Heart right ventricle (tissue), 16 donors: ENCODE measurements at regions not wholly inside any gene's neighbourhood (a gene's known extent, or its start where the extent isn't known, plus 50 kb on each side); places are given as distances from the start of the nearest gene placed in this dataset.

Experiments used
- ATAC-seq, 8 donors: fragments of 200-7000 bp; cut with Tn5 transposase; one replicate each; pipeline ENCODE4 v1.9.1; 2020; ENCODE audit warnings: mild to moderate bottlenecking in 8 of 8, moderate library complexity in 8 of 8, moderate number of reproducible peaks in 1 of 8
- DNase-seq, 2 donors: peaks; one replicate each; pipeline ENCODE4 v3.0.0-alpha.2; 2020
- H3K27ac ChIP-seq, 10 donors: fragments of 200-600 bp; sonication (generic) in 2 of 10; one replicate each; pipeline versions ENCODE4 v1.5.0 to v1.8.0; 2020 to 2022; ENCODE audit warnings: mild to moderate bottlenecking in 3 of 10
- H3K27me3 ChIP-seq, 7 donors: fragments of 200-600 bp; one replicate each; pipeline ENCODE4 v1.8.0; 2021 to 2022; ENCODE audit warnings: mild to moderate bottlenecking in 2 of 7
- H3K36me3 ChIP-seq, 9 donors: fragments of 200-600 bp; sonication (generic) in 1 of 9; one replicate each; pipeline versions ENCODE4 v1.5.0 to v1.8.0; 2020 to 2022; ENCODE audit warnings: mild to moderate bottlenecking in 2 of 9
- H3K4me1 ChIP-seq, 9 donors: fragments of 200-600 bp; sonication (generic) in 1 of 9; one replicate each; pipeline versions ENCODE4 v1.5.0 to v1.8.0; 2020 to 2022; ENCODE audit warnings: mild to moderate bottlenecking in 4 of 9
- H3K4me3 ChIP-seq, 10 donors: fragments of 200-600 bp; sonication (generic) in 2 of 10; one replicate each; pipeline versions ENCODE4 v1.5.0 to v1.8.0; 2020 to 2022; ENCODE audit warnings: mild to moderate bottlenecking in 7 of 10, moderate library complexity in 2 of 10
- H3K9me3 ChIP-seq, 11 donors: fragments of 200-600 bp in 10 of 11; sonication (generic) in 2 of 11; one replicate each; pipeline versions ENCODE4 v1.5.0 to v1.8.0; 2013 to 2022; ENCODE audit warnings: mild to moderate bottlenecking in 2 of 11, control low read depth in 1 of 11, moderate library complexity in 1 of 11
- WGBS, 2 donors: extraction: QIAGEN DNeasy Blood & Tissue Kit; methylation state at CpG; one replicate each; pipeline ENCODE4 v1.1.7; 2013; ENCODE audit warnings: inconsistent platforms in 1 of 2; 5-methylcytosine and 5-hydroxymethylcytosine counted together
- intact Hi-C, 10 donors: fragments of 100-400 bp; cut with DNase I; formaldehyde crosslinking; loops; one replicate each; pipeline versions ENCODE4 v1.11.1 to v1.14.2; 2022
- TF ChIP-seq, protein P1 (sequence below), 9 donors: fragments of 200-600 bp; sonication (generic) in 2 of 9; IDR thresholded peaks; one replicate each; pipeline versions ENCODE4 v1.5.0 to v1.8.0; 2021 to 2022; ENCODE audit warnings: antibody characterized with exemption in 9 of 9, mild to moderate bottlenecking in 5 of 9, moderate library complexity in 1 of 9
- donor health status: Arrhythmogenic right ventricular cardiomyopathy.
- donor health status: ischemic (EF 13 %, LVEDD 7.1; RV severe dilation, severe dysfunction).
- donor health status: healthy with polysubstance abuse.
- donor health status: DM: no; HTN: yes; CAD: no.
- donor health status: DM: no; HTN: no; CAD: no.
- donor health status: ischemic (EF 25% LVEDD 6.9; RV normal size, moderate dysfunction).
- donor health status: ischemic (EF 25% LVEDD 5.7; RV mildly dilated, moderate dysfunction).
- donor health status: healthy.
- donor health status: DM: yes; HTN: yes; CAD: no.
- donor health status: Ischemic cardiomyopathy.
- donor health status: ischemic (EF 35%, LVEDD 5.7; RV mildly dilated, moderate dysfunction).
- donor health status: nonischemic (EF 11% LVEDD 7.7; RV severe dilation, severe dysfunction).
- donor health status: DM: yes; HTN: yes; CAD: no.
- donor health status: PGD.
- donor health status: ischemic (EF 29% LVEDD 5.4; RV normal size, mild dysfunction).
- donor health status: nonischemic (EF 23%, LVEDD 6.1; RV moderate dilation, normal function).

DNA sequence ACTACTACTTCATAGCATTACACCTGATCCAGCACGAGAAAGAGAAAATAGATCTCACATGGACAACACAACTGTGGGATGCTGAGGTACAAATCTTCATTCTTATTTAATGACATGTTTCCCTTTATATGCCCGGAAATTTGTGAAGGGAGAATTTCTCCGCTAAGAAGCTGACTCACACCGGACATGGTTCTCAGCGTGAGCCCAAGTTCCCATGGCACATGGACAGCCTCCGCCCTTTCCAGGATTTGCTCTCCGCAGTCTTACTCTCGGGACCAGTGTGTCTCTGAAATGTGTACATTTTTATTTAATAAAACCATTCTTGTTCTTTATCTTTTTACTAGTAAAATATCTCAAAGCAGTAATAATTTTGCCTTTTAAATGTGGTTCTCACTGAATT, 1154.8 kb downstream of the TMEM121 start:
- no peak overlapping the region for H3K27ac ChIP-seq
- H3K27me3 ChIP-seq = peaks cover 0 to 54% (median 13%) of the 10 kb centered on the region in 7 donors
- TF ChIP-seq, protein P1, sequence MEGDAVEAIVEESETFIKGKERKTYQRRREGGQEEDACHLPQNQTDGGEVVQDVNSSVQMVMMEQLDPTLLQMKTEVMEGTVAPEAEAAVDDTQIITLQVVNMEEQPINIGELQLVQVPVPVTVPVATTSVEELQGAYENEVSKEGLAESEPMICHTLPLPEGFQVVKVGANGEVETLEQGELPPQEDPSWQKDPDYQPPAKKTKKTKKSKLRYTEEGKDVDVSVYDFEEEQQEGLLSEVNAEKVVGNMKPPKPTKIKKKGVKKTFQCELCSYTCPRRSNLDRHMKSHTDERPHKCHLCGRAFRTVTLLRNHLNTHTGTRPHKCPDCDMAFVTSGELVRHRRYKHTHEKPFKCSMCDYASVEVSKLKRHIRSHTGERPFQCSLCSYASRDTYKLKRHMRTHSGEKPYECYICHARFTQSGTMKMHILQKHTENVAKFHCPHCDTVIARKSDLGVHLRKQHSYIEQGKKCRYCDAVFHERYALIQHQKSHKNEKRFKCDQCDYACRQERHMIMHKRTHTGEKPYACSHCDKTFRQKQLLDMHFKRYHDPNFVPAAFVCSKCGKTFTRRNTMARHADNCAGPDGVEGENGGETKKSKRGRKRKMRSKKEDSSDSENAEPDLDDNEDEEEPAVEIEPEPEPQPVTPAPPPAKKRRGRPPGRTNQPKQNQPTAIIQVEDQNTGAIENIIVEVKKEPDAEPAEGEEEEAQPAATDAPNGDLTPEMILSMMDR (IDR thresholded peaks at IDR 0.05) = no peak
- ATAC-seq (no peak), DNase-seq (no peak)
- no peaks in the 10 kb centered on the region for H3K9me3 ChIP-seq
- WGBS, 2 donors = 80 to 81% methylated on average over 8 of the region's 8 CpGs
- intact Hi-C loops = no loop called here
- H3K4me1 ChIP-seq = no peaks in the 10 kb centered on the region
- H3K36me3 ChIP-seq = no peaks in the 10 kb centered on the region
- H3K4me3 ChIP-seq = no peak overlapping the region

DNA sequence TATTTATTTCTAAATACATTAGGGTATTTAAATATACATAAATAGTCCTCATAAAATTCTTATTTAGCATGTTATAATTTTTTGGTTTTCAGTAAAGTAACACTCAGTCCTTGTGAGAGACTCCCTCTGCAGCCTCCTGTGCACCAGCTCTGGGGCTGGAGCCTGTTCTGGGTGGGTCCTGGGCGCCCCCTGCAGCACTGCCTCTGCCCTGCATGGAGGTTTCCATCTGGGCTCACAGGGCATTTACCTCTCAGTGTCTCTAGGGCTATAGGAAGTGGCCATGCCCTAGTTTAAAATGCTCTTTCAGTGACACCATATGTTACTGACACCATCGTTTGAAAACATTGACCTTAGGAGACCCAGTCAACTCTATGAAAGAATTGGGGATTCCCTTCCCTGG, 1155.2 kb downstream of the TMEM121 start:
- intact Hi-C loops = no loop called here
- Histone ChIP-seq H3K9me3 (no peaks in the 10 kb centered on the region), H3K27me3 (peaks cover 0 to 55% (median 16%) of the 10 kb centered on the region in 7 donors), H3K36me3 (no peaks in the 10 kb centered on the region), H3K4me3 (no peak overlapping the region), H3K4me1 (no peaks in the 10 kb centered on the region), H3K27ac (no peak overlapping the region)
- no peak for DNase-seq
- TF ChIP-seq, protein P1 (IDR thresholded peaks at IDR 0.05) = no peak
- no peak for ATAC-seq
- WGBS, 2 donors = 43 to 50% methylated on average over 2 of the region's 2 CpGs

DNA sequence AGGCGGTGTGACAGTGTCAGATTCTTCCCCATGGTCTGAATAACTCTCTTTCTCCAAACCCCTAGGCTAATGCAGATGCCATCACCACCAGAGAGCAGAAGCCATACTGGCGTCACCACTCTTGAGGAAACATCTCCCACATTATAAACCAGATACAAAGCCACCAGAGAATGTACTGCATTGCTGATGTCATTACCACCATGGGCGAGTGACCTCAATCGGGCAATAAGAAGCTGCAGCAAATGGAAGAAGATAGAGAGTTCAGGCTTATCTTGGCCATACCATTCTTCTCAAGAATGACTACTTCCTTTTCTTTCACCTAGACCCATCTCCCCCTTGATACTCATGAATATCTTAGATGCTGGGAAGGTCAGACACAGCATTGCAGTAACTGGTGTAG, 1157.2 kb downstream of the TMEM121 start:
- DNase-seq = no peak
- WGBS, 2 donors = 33 to 70% methylated on average over 4 of the region's 4 CpGs
- no peaks in the 10 kb centered on the region for H3K4me1 ChIP-seq
- no peak overlapping the region for H3K4me3 ChIP-seq
- H3K27ac ChIP-seq = no peak overlapping the region
- intact Hi-C loops = no loop called here
- no peaks in the 10 kb centered on the region for H3K9me3 ChIP-seq
- H3K36me3 ChIP-seq = no peaks in the 10 kb centered on the region
- TF ChIP-seq, protein P1 (IDR thresholded peaks at IDR 0.05) = no peak
- H3K27me3 ChIP-seq = peaks cover 0 to 57% (median 16%) of the 10 kb centered on the region in 7 donors
- no peak for ATAC-seq

DNA sequence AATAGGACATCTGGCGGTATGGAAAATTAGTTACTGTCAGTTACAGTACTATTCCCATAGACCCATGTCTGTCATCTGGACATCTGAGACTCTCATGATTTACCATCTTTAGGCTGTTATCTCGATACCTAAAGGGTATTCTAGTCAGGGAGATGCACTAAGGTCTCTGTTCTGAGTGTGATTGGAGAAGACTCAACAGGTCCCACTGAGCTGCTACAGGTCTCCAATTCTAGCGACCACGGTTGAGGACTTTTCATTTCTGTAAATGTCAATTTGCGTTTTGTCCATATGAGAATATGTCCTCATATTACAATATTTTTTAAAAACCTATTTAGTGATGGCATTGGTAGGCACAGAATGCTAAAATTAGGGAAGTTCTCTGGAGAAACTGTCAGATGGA, 1160.2 kb downstream of the TMEM121 start:
- TF ChIP-seq, protein P1 (IDR thresholded peaks at IDR 0.05) = no peak
- ATAC-seq (no peak), DNase-seq (no peak)
- 51 to 63% methylated on average over 5 of the region's 5 CpGs for WGBS, 2 donors
- peaks cover 0 to 42% (median 11%) of the 10 kb centered on the region in 7 donors for H3K27me3 ChIP-seq
- H3K4me3 ChIP-seq = no peak overlapping the region
- H3K4me1 ChIP-seq = no peaks in the 10 kb centered on the region
- H3K27ac ChIP-seq = no peak overlapping the region
- H3K9me3 ChIP-seq = no peaks in the 10 kb centered on the region
- intact Hi-C loops = no loop called here
- no peaks in the 10 kb centered on the region for H3K36me3 ChIP-seq
